ENCODE measurements at regions not wholly inside any gene's neighbourhood (a gene's known extent, or its start where the extent isn't known, plus 50 kb on each side); places are given as distances from the start of the nearest gene placed in this dataset.
"Not testable (repeated sequence)": the region's sequence is repeated elsewhere in the genome, so short reads cannot be mapped to it uniquely, and the experiment has no call there.

DNA sequence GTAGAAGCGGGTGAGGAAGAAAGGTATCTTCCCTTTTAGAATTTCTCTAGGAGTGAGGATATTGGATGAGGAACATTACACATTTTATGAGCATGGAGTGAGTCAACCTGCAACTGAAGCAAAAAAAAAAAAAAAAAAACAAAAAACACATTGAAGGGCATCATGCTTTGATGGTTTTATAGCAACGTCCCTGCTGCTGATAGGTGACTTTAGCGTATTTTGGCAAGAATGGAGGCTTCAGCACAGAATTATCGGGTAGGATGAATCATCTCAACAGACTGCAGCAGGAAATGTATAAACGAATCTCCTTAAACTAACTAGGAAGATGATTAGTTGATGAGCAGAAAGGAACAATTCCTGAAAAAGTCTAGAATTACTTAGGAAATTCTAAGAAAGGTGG lies 1359.6 kb upstream of the ATXN8OS start:
- no peak for FAIRE-seq

- no peak for FAIRE-seq
These were observed 1362.1 kb upstream of the ATXN8OS start for GRCh38 chr13:68745502-68745901.

DNA sequence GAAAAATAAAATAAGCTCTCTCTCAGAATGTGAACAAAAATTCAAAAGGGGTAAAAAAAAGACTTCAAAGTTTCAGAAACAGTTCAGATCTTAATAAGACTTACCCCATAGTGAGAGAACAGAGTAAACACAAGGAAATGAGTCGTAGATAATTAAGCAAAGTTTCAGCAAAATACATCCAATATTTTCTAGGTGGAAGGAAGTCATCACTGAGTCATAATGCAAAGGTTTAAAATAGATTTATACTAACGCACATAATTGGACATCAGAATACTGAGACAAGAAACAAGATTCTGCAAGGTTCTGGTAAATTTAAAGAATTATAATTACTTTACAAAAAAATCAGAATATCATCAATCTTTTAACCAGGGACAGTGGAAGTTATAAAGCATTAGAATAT lies 1370.7 kb upstream of the ATXN8OS start:
- FAIRE-seq = no peak

DNA sequence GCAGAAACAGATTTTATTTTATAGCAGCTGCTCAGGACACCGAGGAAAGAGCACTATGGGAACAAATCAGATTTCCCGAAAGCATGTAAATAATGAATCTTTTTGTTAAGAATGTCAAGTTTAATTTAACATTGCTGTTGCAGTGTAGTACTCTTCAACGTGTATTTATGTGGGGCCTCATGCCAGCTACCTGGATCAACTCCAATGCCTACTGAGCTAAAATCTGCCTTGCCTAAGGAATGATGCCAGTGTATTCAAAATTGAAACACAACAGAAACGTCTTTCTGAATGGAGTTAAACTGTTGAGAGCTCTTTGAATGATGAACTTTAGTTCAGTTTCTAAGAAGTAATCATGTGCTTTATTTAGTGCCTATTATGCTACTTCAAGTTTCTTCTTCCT lies 1379.8 kb upstream of the ATXN8OS start:
- FAIRE-seq = no peak

DNA sequence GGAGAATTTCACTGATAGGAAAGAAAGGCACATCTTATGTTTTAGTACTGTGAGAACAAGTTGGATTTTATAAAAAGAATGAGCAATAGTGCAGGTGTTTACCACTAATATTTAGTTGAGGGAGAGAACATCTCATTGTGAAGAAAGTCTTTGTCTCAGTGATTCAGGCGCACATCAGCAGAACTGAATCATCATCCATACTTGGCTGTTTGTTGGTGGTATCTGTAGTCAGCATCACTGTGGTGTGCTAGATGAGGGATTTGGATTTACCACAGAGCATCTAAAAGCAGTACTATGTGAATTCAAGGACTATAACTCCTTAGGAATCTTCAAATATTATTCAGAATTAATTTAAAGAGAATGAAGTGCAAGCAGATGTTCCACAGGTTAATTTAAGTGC lies 1380.5 kb upstream of the ATXN8OS start:
- FAIRE-seq = no peak

DNA sequence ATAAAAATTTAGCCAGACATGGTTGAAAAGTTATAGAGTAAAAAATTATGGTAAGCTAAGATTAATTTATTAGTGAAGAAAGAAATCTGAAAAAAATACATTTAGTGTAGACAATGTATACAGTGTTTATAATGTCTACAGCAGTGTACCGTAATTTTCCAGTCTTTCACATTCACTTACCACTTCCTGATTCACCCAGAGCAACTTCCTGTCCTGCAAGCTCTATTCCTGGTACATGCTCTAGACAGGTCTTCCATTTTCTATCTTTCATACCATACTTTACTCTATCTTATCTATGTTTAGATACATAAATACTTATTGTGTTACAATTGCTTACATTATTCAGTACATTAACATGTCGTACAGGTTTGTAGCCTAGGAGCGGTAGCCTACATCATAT lies 1387.8 kb upstream of the ATXN8OS start:
- no peak for FAIRE-seq

- no peak for FAIRE-seq
These were observed 1392.0 kb upstream of the ATXN8OS start for GRCh38 chr13:68715651-68716050.

- FAIRE-seq = no peak
These were observed 1393.3 kb upstream of the ATXN8OS start for GRCh38 chr13:68714292-68714691.

DNA sequence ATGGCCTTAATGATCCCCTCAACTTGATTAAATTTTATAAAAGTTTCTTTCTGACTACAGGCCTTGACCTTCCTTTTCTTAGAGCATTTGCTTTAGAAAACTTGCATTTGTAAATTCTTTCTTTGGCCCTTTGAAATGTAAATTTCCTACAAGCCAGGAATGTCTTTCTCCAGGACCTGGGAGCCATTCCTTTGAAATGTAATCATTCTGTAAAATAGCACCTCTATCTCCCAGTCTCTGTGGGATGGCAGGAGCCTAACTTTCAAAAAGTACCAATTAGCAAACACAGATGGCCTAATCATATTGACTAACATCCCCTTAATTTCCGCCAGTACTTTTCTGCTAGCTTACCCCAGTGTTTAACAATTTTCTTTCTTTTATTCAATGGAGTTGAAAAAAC lies 1394.2 kb upstream of the ATXN8OS start:
- no peak for FAIRE-seq

GRCh38 chr13:68708336-68708908 lies 1399.2 kb upstream of the ATXN8OS start:
- no peak for FAIRE-seq

DNA sequence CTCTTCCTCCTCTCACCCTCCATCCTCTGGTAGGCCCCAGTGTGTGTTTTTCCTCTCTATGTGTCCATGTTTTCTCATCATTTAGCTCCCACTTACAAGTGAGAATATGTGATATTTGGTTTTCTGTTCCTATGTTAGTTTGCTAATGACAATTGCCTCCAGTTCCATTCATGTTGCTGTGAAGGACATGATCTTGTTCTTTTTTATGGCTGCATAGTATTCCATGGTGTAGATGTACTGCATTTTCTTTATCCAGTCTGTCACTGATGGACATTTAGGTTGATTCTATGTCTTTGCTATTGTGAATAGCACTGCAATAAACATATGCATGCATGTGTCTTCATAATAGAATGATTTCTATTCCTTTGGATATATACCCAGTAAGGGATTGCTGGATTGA lies 1401.6 kb upstream of the ATXN8OS start:
- FAIRE-seq = not testable (repeated sequence)

- FAIRE-seq = no peak
These were observed 1410.1 kb upstream of the ATXN8OS start for GRCh38 chr13:68697551-68697950.

DNA sequence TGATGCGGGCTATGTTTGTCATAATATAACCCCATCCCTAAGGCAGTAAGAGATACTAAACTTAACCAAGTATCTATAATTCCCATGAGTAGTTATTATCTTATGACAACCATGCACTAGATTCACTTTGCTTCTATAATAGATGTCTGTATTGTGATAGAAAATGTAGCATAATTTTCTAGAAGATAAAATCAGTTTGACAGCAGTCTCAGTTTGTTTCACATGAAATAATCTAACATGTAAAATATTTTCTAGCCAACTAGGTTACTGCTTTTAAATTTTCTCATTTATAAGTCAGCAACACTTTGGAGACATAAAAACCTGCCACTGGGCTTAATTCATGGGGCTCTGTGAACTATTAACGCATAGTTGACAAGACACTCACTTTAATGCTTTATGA lies 1410.7 kb upstream of the ATXN8OS start:
- FAIRE-seq = no peak

DNA sequence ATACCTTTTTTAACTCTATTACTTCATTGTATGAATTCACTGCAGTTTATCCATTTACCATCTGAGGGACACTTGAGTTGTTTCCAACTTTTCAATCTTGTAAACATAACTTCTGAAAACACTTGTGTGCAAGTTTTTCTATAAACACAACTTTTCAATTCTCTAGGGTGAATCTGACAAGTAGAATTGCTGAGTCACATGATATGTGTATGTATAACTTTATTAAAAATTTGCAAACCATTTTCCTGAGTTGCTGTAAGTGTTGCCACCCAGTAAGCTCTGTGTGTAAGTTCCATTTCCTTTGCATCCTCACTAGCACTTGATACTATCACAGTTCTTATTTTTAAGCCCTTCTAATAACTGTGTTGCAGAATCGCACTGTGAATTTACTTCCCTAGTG lies 1415.6 kb upstream of the ATXN8OS start:
- no peak for FAIRE-seq

GRCh38 chr13:68690567-68690966 lies 1417.1 kb upstream of the ATXN8OS start:
- FAIRE-seq = no peak

GRCh38 chr13:68676513-68677115 lies 1431.0 kb upstream of the ATXN8OS start:
- no peak for FAIRE-seq

GRCh38 chr13:68675209-68675608 lies 1432.4 kb upstream of the ATXN8OS start:
- no peak for FAIRE-seq

- no peak for FAIRE-seq
These were observed 1437.7 kb upstream of the PCDH9 start for GRCh38 chr13:68667863-68668262.

DNA sequence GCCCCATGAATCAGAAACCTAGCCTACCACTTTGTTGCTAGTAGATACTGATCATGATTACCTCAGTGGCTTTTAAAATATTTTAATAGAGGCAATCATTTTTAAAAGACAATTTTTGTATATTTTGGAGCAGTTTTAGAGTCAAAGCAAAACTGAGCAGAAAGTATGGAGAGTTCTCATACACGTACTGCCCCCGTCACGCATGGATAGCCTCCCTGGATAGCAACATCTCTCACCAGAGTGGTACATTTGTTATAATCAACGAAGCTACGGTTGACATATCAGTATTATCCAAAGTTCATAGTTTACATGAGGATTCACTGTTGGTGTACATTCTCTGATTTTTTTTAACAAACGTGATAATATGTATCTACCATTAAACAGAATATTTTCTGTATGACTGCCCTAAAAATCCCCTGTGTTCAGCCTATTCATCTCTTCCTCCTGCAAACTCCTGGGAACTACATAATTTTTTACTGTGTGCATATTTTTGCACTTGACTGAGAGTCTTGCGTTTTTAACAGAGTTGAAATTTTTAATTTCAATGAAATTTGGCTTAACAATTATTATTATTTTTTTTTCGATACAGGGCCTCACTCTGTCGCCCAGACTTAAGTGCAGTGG lies 1436.8 kb upstream of the PCDH9 start:
- FAIRE-seq = no peak

GRCh38 chr13:68645814-68646213 lies 1415.7 kb upstream of the PCDH9 start:
- FAIRE-seq = no peak

DNA sequence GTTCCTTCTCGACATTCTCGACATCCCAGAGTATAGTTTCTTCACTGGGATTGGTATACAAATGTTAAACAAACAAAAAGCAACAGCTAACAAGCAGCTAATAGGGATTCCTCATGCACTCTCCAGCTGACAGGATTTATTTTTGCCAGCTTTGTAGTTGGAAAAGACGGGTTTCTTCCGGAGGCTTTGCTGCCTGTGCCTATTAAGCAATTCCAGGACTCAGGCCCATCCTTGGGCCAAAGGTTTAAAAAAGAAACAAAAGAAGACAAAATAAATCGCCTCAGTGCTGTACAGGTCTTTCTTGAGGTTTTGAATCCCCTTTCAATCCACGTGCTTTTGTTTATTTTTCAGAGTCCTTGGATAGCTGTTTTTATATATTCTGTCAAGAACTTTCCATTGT lies 1414.5 kb upstream of the PCDH9 start:
- FAIRE-seq = no peak

GRCh38 chr13:68636784-68637183 lies 1406.6 kb upstream of the PCDH9 start:
- FAIRE-seq = no peak

GRCh38 chr13:68628994-68629393 lies 1398.9 kb upstream of the PCDH9 start:
- FAIRE-seq = no peak

GRCh38 chr13:68627379-68627778 lies 1397.2 kb upstream of the PCDH9 start:
- no peak for FAIRE-seq
